ENCODE measurements at regions not wholly inside any gene's neighbourhood (a gene's known extent, or its start where the extent isn't known, plus 50 kb on each side); places are given as distances from the start of the nearest gene placed in this dataset.
A peak's percentile ranks its signal among the peaks of the same experiment; 100 is the strongest.

- no peak for DNase-seq
- no peaks in the 10 kb centered on the region for H3K4me1 ChIP-seq (ENCODE audit: control insufficient read depth, insufficient read depth, low read length)
- peaks cover 3% of the 10 kb centered on the region for H3K9me3 ChIP-seq (ENCODE audit: control insufficient read depth, low read depth, low read length)
- no peaks in the 10 kb centered on the region for H3K27me3 ChIP-seq (ENCODE audit: control insufficient read depth, insufficient read depth, low read length)
- no peak overlapping the region for H3K27ac ChIP-seq (ENCODE audit: low read length)
- H3K4me3 ChIP-seq (ENCODE audit: low read length), result no peak overlapping the region
- H3K36me3 ChIP-seq (ENCODE audit: control insufficient read depth, insufficient read depth, low read length), result no peaks in the 10 kb centered on the region
Observed at GRCh38 chr12:98048326-98048725, 467.1 kb upstream of the TMPO start.

GRCh38 chr12:98053202-98053601 is 462.2 kb upstream of the TMPO start:
- H3K27ac ChIP-seq (ENCODE audit: low read length), result no peak overlapping the region
- DNase-seq, result no peak
- no peaks in the 10 kb centered on the region for H3K36me3 ChIP-seq (ENCODE audit: control insufficient read depth, insufficient read depth, low read length)
- no peaks in the 10 kb centered on the region for H3K4me1 ChIP-seq (ENCODE audit: control insufficient read depth, insufficient read depth, low read length)
- WGBS (ENCODE audit: insufficient coverage, low lambda C conversion rate), result 79% methylated on average over 2 of the region's 2 CpGs
- no peak overlapping the region for H3K4me3 ChIP-seq (ENCODE audit: low read length)
- H3K9me3 ChIP-seq (ENCODE audit: control insufficient read depth, low read depth, low read length), result peaks cover 3% of the 10 kb centered on the region
- no peaks in the 10 kb centered on the region for H3K27me3 ChIP-seq (ENCODE audit: control insufficient read depth, insufficient read depth, low read length)

DNA sequence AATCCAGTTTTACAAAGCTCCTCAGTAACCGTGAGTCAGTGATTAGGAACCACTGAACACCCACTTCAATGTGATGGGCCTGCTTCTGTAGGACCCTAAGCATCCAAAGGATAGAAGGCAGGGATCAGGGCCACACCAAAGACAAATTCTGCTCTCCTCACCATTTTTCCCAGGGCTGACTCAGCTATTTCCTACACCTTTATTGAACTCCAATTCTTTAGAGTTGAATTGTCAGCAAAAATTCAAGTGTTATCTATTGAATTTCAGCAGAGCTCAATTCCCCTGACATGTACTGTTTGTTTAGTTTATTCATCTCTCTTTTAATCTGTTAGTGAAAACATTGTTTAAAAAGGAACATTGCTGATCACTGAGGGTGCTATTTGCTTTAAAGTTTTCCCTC is 457.7 kb upstream of the TMPO start:
- H3K9me3 ChIP-seq (ENCODE audit: control insufficient read depth, low read depth, low read length), result no peaks in the 10 kb centered on the region
- no peak overlapping the region for H3K4me3 ChIP-seq (ENCODE audit: low read length)
- no peak for DNase-seq
- no peaks in the 10 kb centered on the region for H3K27me3 ChIP-seq (ENCODE audit: control insufficient read depth, insufficient read depth, low read length)
- H3K4me1 ChIP-seq (ENCODE audit: control insufficient read depth, insufficient read depth, low read length), result no peaks in the 10 kb centered on the region
- no CpG with 5 or more reads among the region's 1 CpG for WGBS (ENCODE audit: insufficient coverage, low lambda C conversion rate)
- H3K27ac ChIP-seq (ENCODE audit: low read length), result no peak overlapping the region
- H3K36me3 ChIP-seq (ENCODE audit: control insufficient read depth, insufficient read depth, low read length), result no peaks in the 10 kb centered on the region

GRCh38 chr12:98058213-98058612 is 457.2 kb upstream of the TMPO start:
- no CpG with 5 or more reads among the region's 4 CpGs for WGBS (ENCODE audit: insufficient coverage, low lambda C conversion rate)

GRCh38 chr12:98058838-98059237 is 456.6 kb upstream of the TMPO start:
- Histone ChIP-seq H3K27ac (ENCODE audit: low read length) (no peak overlapping the region), H3K4me1 (ENCODE audit: control insufficient read depth, insufficient read depth, low read length) (no peaks in the 10 kb centered on the region)
- WGBS (ENCODE audit: insufficient coverage, low lambda C conversion rate), result no CpG with 5 or more reads among the region's 3 CpGs

More at GRCh38 chr12:98058213-98058612, 457.2 kb upstream of the TMPO start:
- Histone ChIP-seq H3K36me3 (ENCODE audit: control insufficient read depth, insufficient read depth, low read length) (no peaks in the 10 kb centered on the region), H3K4me3 (ENCODE audit: low read length) (no peak overlapping the region), H3K27ac (ENCODE audit: low read length) (no peak overlapping the region), H3K9me3 (ENCODE audit: control insufficient read depth, low read depth, low read length) (no peaks in the 10 kb centered on the region), H3K27me3 (ENCODE audit: control insufficient read depth, insufficient read depth, low read length) (no peaks in the 10 kb centered on the region), H3K4me1 (ENCODE audit: control insufficient read depth, insufficient read depth, low read length) (no peaks in the 10 kb centered on the region)
- no peak for DNase-seq

DNA sequence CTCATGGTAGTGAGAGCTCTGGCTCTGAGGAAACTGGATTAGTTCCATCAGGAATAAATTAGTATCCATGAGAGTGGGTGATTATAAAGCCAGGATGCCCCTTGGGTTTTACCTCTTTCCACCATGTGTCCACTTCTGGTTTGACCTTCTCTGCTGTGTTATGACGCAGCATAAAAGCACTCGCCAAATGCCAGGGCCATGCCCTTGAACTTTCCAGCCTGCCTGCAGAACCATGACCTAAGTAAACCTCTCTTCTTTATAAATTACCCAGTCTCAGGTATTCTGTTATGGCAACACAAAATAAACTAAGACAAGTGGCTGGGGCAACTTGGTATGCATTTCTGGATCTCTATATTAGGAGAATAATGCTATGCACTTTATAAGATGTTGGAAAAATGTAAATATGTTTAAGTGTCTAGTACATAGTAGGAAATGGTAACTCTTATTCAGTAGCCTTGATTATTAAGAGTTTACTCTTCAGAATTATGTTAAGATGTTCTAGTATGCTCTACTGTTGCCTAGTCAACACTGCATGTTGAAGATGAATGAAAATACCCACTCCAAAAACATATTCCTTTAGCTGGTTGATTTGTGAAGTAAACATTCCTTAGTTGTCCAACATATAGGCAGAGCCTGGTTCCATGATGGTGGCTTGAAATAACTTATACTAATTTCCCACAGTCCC is 455.6 kb upstream of the TMPO start:
- H3K27me3 ChIP-seq (ENCODE audit: control insufficient read depth, insufficient read depth, low read length), result peaks cover under 1% of the 10 kb centered on the region
- H3K4me1 ChIP-seq (ENCODE audit: control insufficient read depth, insufficient read depth, low read length), result no peaks in the 10 kb centered on the region
- DNase-seq, result no peak
- no peak overlapping the region for H3K4me3 ChIP-seq (ENCODE audit: low read length)
- no peaks in the 10 kb centered on the region for H3K36me3 ChIP-seq (ENCODE audit: control insufficient read depth, insufficient read depth, low read length)
- no CpG with 5 or more reads among the region's 2 CpGs for whole genome bisulfite sequencing (ENCODE audit: insufficient coverage, low lambda C conversion rate)
- H3K27ac ChIP-seq (ENCODE audit: low read length), result no peak overlapping the region
- no peaks in the 10 kb centered on the region for H3K9me3 ChIP-seq (ENCODE audit: control insufficient read depth, low read depth, low read length)

More at GRCh38 chr12:98058838-98059237, 456.6 kb upstream of the TMPO start:
- Histone ChIP-seq H3K9me3 (ENCODE audit: control insufficient read depth, low read depth, low read length) (no peaks in the 10 kb centered on the region), H3K27me3 (ENCODE audit: control insufficient read depth, insufficient read depth, low read length) (no peaks in the 10 kb centered on the region), H3K4me3 (ENCODE audit: low read length) (no peak overlapping the region), H3K36me3 (ENCODE audit: control insufficient read depth, insufficient read depth, low read length) (no peaks in the 10 kb centered on the region)
- no peak for DNase-seq

DNA sequence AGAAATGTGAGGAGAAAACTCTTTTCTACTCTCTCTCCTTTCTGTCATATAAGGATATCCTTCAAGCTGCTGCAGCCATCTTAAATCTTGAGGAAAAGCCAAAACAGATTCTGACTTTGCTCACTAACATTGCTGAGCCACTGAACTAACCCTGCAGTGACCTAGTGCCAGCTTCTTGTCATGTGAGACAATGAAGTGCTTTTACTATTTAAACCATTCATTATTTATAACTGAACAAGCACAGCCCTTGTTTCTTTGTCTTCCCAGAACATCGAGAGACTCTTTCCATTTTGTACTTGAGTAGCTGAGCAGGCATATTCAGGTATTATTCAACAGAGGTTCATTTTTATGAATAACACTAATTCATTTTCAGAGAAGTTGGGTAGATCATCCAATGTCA is 455.0 kb upstream of the TMPO start:
- H3K27ac ChIP-seq (ENCODE audit: low read length), result no peak overlapping the region
- 100% methylated on average over 1 of the region's 1 CpG for WGBS (ENCODE audit: insufficient coverage, low lambda C conversion rate)
- H3K27me3 ChIP-seq (ENCODE audit: control insufficient read depth, insufficient read depth, low read length), result peaks cover 2% of the 10 kb centered on the region
- no peaks in the 10 kb centered on the region for H3K9me3 ChIP-seq (ENCODE audit: control insufficient read depth, low read depth, low read length)
- no peak for DNase-seq
- H3K4me3 ChIP-seq (ENCODE audit: low read length), result no peak overlapping the region
- no peaks in the 10 kb centered on the region for H3K4me1 ChIP-seq (ENCODE audit: control insufficient read depth, insufficient read depth, low read length)
- H3K36me3 ChIP-seq (ENCODE audit: control insufficient read depth, insufficient read depth, low read length), result no peaks in the 10 kb centered on the region

DNA sequence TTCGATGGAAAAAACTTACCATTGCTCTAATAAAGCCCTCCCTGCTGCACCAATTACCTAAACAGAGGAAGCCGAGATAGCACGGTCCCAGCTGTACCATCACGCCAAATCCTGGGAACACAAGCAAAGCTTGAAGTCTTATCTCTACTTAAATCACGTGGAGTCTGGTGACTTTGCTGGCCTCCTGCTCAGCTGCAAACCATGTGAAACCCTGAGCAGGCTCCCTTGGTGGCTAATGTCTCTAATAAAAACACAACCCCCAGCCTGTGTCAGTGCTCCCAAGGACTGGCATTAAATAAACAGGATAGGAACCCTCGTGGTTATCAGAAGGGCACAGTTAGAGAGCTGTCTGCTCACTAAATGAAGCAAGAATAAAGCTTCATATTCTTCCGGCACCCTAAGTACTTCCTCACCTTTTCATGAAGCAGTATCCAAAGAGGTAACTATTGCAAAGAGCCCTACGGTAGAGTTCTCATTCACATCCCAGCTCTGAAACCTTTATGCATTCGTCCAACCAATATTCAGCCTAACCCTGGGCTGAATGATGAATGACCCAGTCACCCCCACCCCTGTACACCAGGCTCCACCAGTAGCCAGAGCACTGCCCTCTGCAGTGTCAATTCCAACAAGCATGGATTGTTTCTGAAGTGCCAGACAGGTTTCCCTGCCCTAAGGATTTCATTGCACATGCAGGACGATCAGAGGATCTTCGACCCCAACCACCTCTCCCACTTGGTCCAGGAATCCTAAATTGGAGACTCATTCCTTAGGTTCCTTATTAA is 452.7 kb upstream of the TMPO start:
- Histone ChIP-seq H3K4me3 (ENCODE audit: low read length) (no peak overlapping the region), H3K27me3 (ENCODE audit: control insufficient read depth, insufficient read depth, low read length) (peaks cover 2% of the 10 kb centered on the region), H3K36me3 (ENCODE audit: control insufficient read depth, insufficient read depth, low read length) (no peaks in the 10 kb centered on the region), H3K4me1 (ENCODE audit: control insufficient read depth, insufficient read depth, low read length) (no peaks in the 10 kb centered on the region), H3K9me3 (ENCODE audit: control insufficient read depth, low read depth, low read length) (no peaks in the 10 kb centered on the region), H3K27ac (ENCODE audit: low read length) (no peak overlapping the region)
- peak in 1 of 2 donors; percentile 23 for DNase-seq
- WGBS (ENCODE audit: insufficient coverage, low lambda C conversion rate), result 80% methylated on average over 1 of the region's 11 CpGs

- no peak overlapping the region for H3K27ac ChIP-seq (ENCODE audit: low read length)
- H3K9me3 ChIP-seq (ENCODE audit: control insufficient read depth, low read depth, low read length), result no peaks in the 10 kb centered on the region
- no peaks in the 10 kb centered on the region for H3K36me3 ChIP-seq (ENCODE audit: control insufficient read depth, insufficient read depth, low read length)
- no CpG with 5 or more reads among the region's 2 CpGs for WGBS (ENCODE audit: insufficient coverage, low lambda C conversion rate)
- DNase-seq, result no peak
- no peaks in the 10 kb centered on the region for H3K4me1 ChIP-seq (ENCODE audit: control insufficient read depth, insufficient read depth, low read length)
- peaks cover 2% of the 10 kb centered on the region for H3K27me3 ChIP-seq (ENCODE audit: control insufficient read depth, insufficient read depth, low read length)
- no peak overlapping the region for H3K4me3 ChIP-seq (ENCODE audit: low read length)
Observed at GRCh38 chr12:98064501-98064900, 450.9 kb upstream of the TMPO start.

GRCh38 chr12:98067795-98068194 is 447.6 kb upstream of the TMPO start:
- peak in 1 of 2 donors; percentile 45 for DNase-seq
- 71% methylated on average over 1 of the region's 7 CpGs for WGBS (ENCODE audit: insufficient coverage, low lambda C conversion rate)
- Histone ChIP-seq H3K4me1 (ENCODE audit: control insufficient read depth, insufficient read depth, low read length) (no peaks in the 10 kb centered on the region), H3K27me3 (ENCODE audit: control insufficient read depth, insufficient read depth, low read length) (peaks cover 2% of the 10 kb centered on the region), H3K4me3 (ENCODE audit: low read length) (no peak overlapping the region), H3K9me3 (ENCODE audit: control insufficient read depth, low read depth, low read length) (no peaks in the 10 kb centered on the region), H3K27ac (ENCODE audit: low read length) (no peak overlapping the region), H3K36me3 (ENCODE audit: control insufficient read depth, insufficient read depth, low read length) (no peaks in the 10 kb centered on the region)

GRCh38 chr12:98073610-98074009 is 441.8 kb upstream of the TMPO start:
- Histone ChIP-seq H3K27ac (ENCODE audit: low read length) (no peak overlapping the region), H3K27me3 (ENCODE audit: control insufficient read depth, insufficient read depth, low read length) (no peaks in the 10 kb centered on the region), H3K36me3 (ENCODE audit: control insufficient read depth, insufficient read depth, low read length) (no peaks in the 10 kb centered on the region), H3K4me1 (ENCODE audit: control insufficient read depth, insufficient read depth, low read length) (no peaks in the 10 kb centered on the region), H3K9me3 (ENCODE audit: control insufficient read depth, low read depth, low read length) (no peaks in the 10 kb centered on the region), H3K4me3 (ENCODE audit: low read length) (no peak overlapping the region)
- WGBS (ENCODE audit: insufficient coverage, low lambda C conversion rate), result no CpG with 5 or more reads among the region's 3 CpGs
- DNase-seq, result no peak

Data from large intestine (tissue), 3 donors.